Loucy (cell line): ENCODE measurements at regions not wholly inside any gene's neighbourhood (a gene's known extent, or its start where the extent isn't known, plus 50 kb on each side); places are given as distances from the start of the nearest gene placed in this dataset.

Experiments used
- CTCF ChIP-seq: fragments of 200-600 bp; sonication (generic); conservative IDR thresholded peaks from 2 replicates; pipeline ENCODE4 v1.5.1; 2014; ENCODE audit warnings: mild to moderate bottlenecking, antibody characterized with exemption, low read length
- EZH2phosphoT487 ChIP-seq: fragments of 200-600 bp; IDR thresholded peaks from 2 replicates; pipeline ENCODE4 v1.6.1; 2018; ENCODE audit warnings: antibody characterized with exemption, mild to moderate bottlenecking, moderate library complexity, borderline replicate concordance

GRCh38 chr5:158172005-158172404 lies 313.1 kb upstream of the CLINT1 start:
- no peak for TF ChIP-seq CTCF
- no peak for TF ChIP-seq EZH2phosphoT487
